ENCODE measurements at regions not wholly inside any gene's neighbourhood (a gene's known extent, or its start where the extent isn't known, plus 50 kb on each side); places are given as distances from the start of the nearest gene placed in this dataset.

- Histone ChIP-seq H3K79me1 (ENCODE audit: low read length) (no peaks in the 10 kb centered on the region), H3K4me3 (ENCODE audit: low read length) (no peak overlapping the region), H3K4me2 (ENCODE audit: low read length) (no peak overlapping the region), H3K4ac (ENCODE audit: low read depth, low read length) (no peak overlapping the region), H3K27ac (ENCODE audit: low read depth, low read length) (no peak overlapping the region), H2AK5ac (ENCODE audit: low read length) (no peak overlapping the region), H3K18ac (ENCODE audit: low read length) (no peak overlapping the region), H2BK120ac (ENCODE audit: low read depth, low read length) (no peak overlapping the region), H3K56ac (ENCODE audit: low read length) (no peak overlapping the region), H4K5ac (ENCODE audit: low read length) (no peak overlapping the region), H3K23ac (ENCODE audit: low read length) (no peak overlapping the region), H2BK15ac (replicated peaks; ENCODE audit: low read depth) (no peak overlapping the region), H4K8ac (ENCODE audit: low read depth, low read length) (no peak overlapping the region), H3K4me1 (ENCODE audit: control insufficient read depth, low read depth, low read length) (no peaks in the 10 kb centered on the region), H3K9ac (ENCODE audit: low read length) (no peak overlapping the region), H3K79me2 (ENCODE audit: control insufficient read depth, insufficient read depth, low read length) (no peaks in the 10 kb centered on the region), H3K27me3 (ENCODE audit: insufficient read depth, low read length, poor library complexity) (no peaks in the 10 kb centered on the region), H2BK5ac (ENCODE audit: low read length) (no peak overlapping the region), H3K36me3 (ENCODE audit: control insufficient read depth, insufficient read depth, low read length) (no peaks in the 10 kb centered on the region)
- peak; percentile 54 for DNase-seq
- no CpG with 5 or more reads among the region's 5 CpGs for WGBS (ENCODE audit: extremely low coverage, insufficient coverage, low lambda C conversion rate)
These were observed 78.1 kb downstream of the MRPL46 start for GRCh38 chr15:88389120-88389519.

GRCh38 chr15:88388686-88389085 is 78.5 kb downstream of the MRPL46 start:
- no peak overlapping the region for H4K8ac ChIP-seq (ENCODE audit: low read depth, low read length)
- no peak overlapping the region for H2AK5ac ChIP-seq (ENCODE audit: low read length)
- H3K4ac ChIP-seq (ENCODE audit: low read depth, low read length): no peak overlapping the region
- no peak overlapping the region for H2BK15ac ChIP-seq (replicated peaks; ENCODE audit: low read depth)
- no peak overlapping the region for H3K4me2 ChIP-seq (ENCODE audit: low read length)
- H2BK5ac ChIP-seq (ENCODE audit: low read length): no peak overlapping the region
- H4K5ac ChIP-seq (ENCODE audit: low read length): no peak overlapping the region
- DNase-seq: peak; percentile 78
- no peak overlapping the region for H3K9ac ChIP-seq (ENCODE audit: low read length)
- WGBS (ENCODE audit: extremely low coverage, insufficient coverage, low lambda C conversion rate): no CpG with 5 or more reads among the region's 3 CpGs
- no peaks in the 10 kb centered on the region for H3K36me3 ChIP-seq (ENCODE audit: control insufficient read depth, insufficient read depth, low read length)
- H3K4me3 ChIP-seq (ENCODE audit: low read length): no peak overlapping the region
- H3K56ac ChIP-seq (ENCODE audit: low read length): no peak overlapping the region
- H2BK120ac ChIP-seq (ENCODE audit: low read depth, low read length): no peak overlapping the region
- H3K79me2 ChIP-seq (ENCODE audit: control insufficient read depth, insufficient read depth, low read length): no peaks in the 10 kb centered on the region
- H3K4me1 ChIP-seq (ENCODE audit: control insufficient read depth, low read depth, low read length): no peaks in the 10 kb centered on the region
- no peak overlapping the region for H3K23ac ChIP-seq (ENCODE audit: low read length)
- no peaks in the 10 kb centered on the region for H3K27me3 ChIP-seq (ENCODE audit: insufficient read depth, low read length, poor library complexity)
- H3K27ac ChIP-seq (ENCODE audit: low read depth, low read length): no peak overlapping the region
- no peak overlapping the region for H3K18ac ChIP-seq (ENCODE audit: low read length)
- H3K79me1 ChIP-seq (ENCODE audit: low read length): no peaks in the 10 kb centered on the region

- Histone ChIP-seq H3K4ac (ENCODE audit: low read depth, low read length) (no peak overlapping the region), H3K18ac (ENCODE audit: low read length) (no peak overlapping the region), H2BK120ac (ENCODE audit: low read depth, low read length) (no peak overlapping the region), H3K27ac (ENCODE audit: low read depth, low read length) (no peak overlapping the region), H3K4me1 (ENCODE audit: control insufficient read depth, low read depth, low read length) (no peaks in the 10 kb centered on the region), H4K5ac (ENCODE audit: low read length) (no peak overlapping the region), H2BK15ac (replicated peaks; ENCODE audit: low read depth) (no peak overlapping the region), H3K56ac (ENCODE audit: low read length) (no peak overlapping the region), H3K27me3 (ENCODE audit: insufficient read depth, low read length, poor library complexity) (no peaks in the 10 kb centered on the region), H3K23ac (ENCODE audit: low read length) (no peak overlapping the region), H2AK5ac (ENCODE audit: low read length) (no peak overlapping the region), H2BK5ac (ENCODE audit: low read length) (no peak overlapping the region), H3K79me2 (ENCODE audit: control insufficient read depth, insufficient read depth, low read length) (no peaks in the 10 kb centered on the region), H3K4me2 (ENCODE audit: low read length) (no peak overlapping the region), H3K36me3 (ENCODE audit: control insufficient read depth, insufficient read depth, low read length) (no peaks in the 10 kb centered on the region), H3K79me1 (ENCODE audit: low read length) (no peaks in the 10 kb centered on the region), H3K9ac (ENCODE audit: low read length) (no peak overlapping the region), H3K4me3 (ENCODE audit: low read length) (no peak overlapping the region), H4K8ac (ENCODE audit: low read depth, low read length) (no peak overlapping the region)
- no CpG with 5 or more reads among the region's 2 CpGs for WGBS (ENCODE audit: extremely low coverage, insufficient coverage, low lambda C conversion rate)
- DNase-seq: no peak
These were observed 82.0 kb downstream of the MRPL46 start for GRCh38 chr15:88385078-88385700.

- no peak overlapping the region for H3K4ac ChIP-seq (ENCODE audit: low read depth, low read length)
- no peak overlapping the region for H2BK5ac ChIP-seq (ENCODE audit: low read length)
- no peak overlapping the region for H2BK120ac ChIP-seq (ENCODE audit: low read depth, low read length)
- H3K27ac ChIP-seq (ENCODE audit: low read depth, low read length): no peak overlapping the region
- H3K18ac ChIP-seq (ENCODE audit: low read length): no peak overlapping the region
- no peaks in the 10 kb centered on the region for H3K79me2 ChIP-seq (ENCODE audit: control insufficient read depth, insufficient read depth, low read length)
- no peak overlapping the region for H4K8ac ChIP-seq (ENCODE audit: low read depth, low read length)
- DNase-seq: no peak
- H3K4me2 ChIP-seq (ENCODE audit: low read length): no peak overlapping the region
- no peaks in the 10 kb centered on the region for H3K36me3 ChIP-seq (ENCODE audit: control insufficient read depth, insufficient read depth, low read length)
- no peak overlapping the region for H4K5ac ChIP-seq (ENCODE audit: low read length)
- H2BK15ac ChIP-seq (replicated peaks; ENCODE audit: low read depth): no peak overlapping the region
- H3K27me3 ChIP-seq (ENCODE audit: insufficient read depth, low read length, poor library complexity): no peaks in the 10 kb centered on the region
- H3K4me3 ChIP-seq (ENCODE audit: low read length): no peak overlapping the region
- no peaks in the 10 kb centered on the region for H3K79me1 ChIP-seq (ENCODE audit: low read length)
- H2AK5ac ChIP-seq (ENCODE audit: low read length): no peak overlapping the region
- no peak overlapping the region for H3K9ac ChIP-seq (ENCODE audit: low read length)
- no peak overlapping the region for H3K23ac ChIP-seq (ENCODE audit: low read length)
- no CpG with 5 or more reads among the region's 1 CpG for WGBS (ENCODE audit: extremely low coverage, insufficient coverage, low lambda C conversion rate)
- H3K56ac ChIP-seq (ENCODE audit: low read length): no peak overlapping the region
- H3K4me1 ChIP-seq (ENCODE audit: control insufficient read depth, low read depth, low read length): no peaks in the 10 kb centered on the region
These were observed 83.8 kb downstream of the MRPL46 start for GRCh38 chr15:88383354-88383753.

GRCh38 chr15:88382482-88382983 is 84.7 kb downstream of the MRPL46 start:
- no peaks in the 10 kb centered on the region for H3K79me1 ChIP-seq (ENCODE audit: low read length)
- H3K4me1 ChIP-seq (ENCODE audit: control insufficient read depth, low read depth, low read length): no peaks in the 10 kb centered on the region
- H3K23ac ChIP-seq (ENCODE audit: low read length): no peak overlapping the region
- no peak overlapping the region for H2BK5ac ChIP-seq (ENCODE audit: low read length)
- H3K56ac ChIP-seq (ENCODE audit: low read length): no peak overlapping the region
- DNase-seq: no peak
- no peaks in the 10 kb centered on the region for H3K79me2 ChIP-seq (ENCODE audit: control insufficient read depth, insufficient read depth, low read length)
- no CpG with 5 or more reads among the region's 5 CpGs for WGBS (ENCODE audit: extremely low coverage, insufficient coverage, low lambda C conversion rate)
- no peak overlapping the region for H4K5ac ChIP-seq (ENCODE audit: low read length)
- H3K27ac ChIP-seq (ENCODE audit: low read depth, low read length): no peak overlapping the region
- no peak overlapping the region for H3K18ac ChIP-seq (ENCODE audit: low read length)
- H2BK120ac ChIP-seq (ENCODE audit: low read depth, low read length): no peak overlapping the region
- H2AK5ac ChIP-seq (ENCODE audit: low read length): no peak overlapping the region
- H2BK15ac ChIP-seq (replicated peaks; ENCODE audit: low read depth): no peak overlapping the region
- no peak overlapping the region for H3K4me3 ChIP-seq (ENCODE audit: low read length)
- no peaks in the 10 kb centered on the region for H3K36me3 ChIP-seq (ENCODE audit: control insufficient read depth, insufficient read depth, low read length)
- no peak overlapping the region for H3K4ac ChIP-seq (ENCODE audit: low read depth, low read length)
- no peak overlapping the region for H3K9ac ChIP-seq (ENCODE audit: low read length)
- H4K8ac ChIP-seq (ENCODE audit: low read depth, low read length): no peak overlapping the region
- no peak overlapping the region for H3K4me2 ChIP-seq (ENCODE audit: low read length)
- H3K27me3 ChIP-seq (ENCODE audit: insufficient read depth, low read length, poor library complexity): no peaks in the 10 kb centered on the region

- H2BK15ac ChIP-seq (replicated peaks; ENCODE audit: low read depth): no peak overlapping the region
- no peak overlapping the region for H3K56ac ChIP-seq (ENCODE audit: low read length)
- H2BK5ac ChIP-seq (ENCODE audit: low read length): no peak overlapping the region
- WGBS (ENCODE audit: extremely low coverage, insufficient coverage, low lambda C conversion rate): no CpG with 5 or more reads among the region's 3 CpGs
- no peak overlapping the region for H4K5ac ChIP-seq (ENCODE audit: low read length)
- H3K4me3 ChIP-seq (ENCODE audit: low read length): no peak overlapping the region
- H3K79me1 ChIP-seq (ENCODE audit: low read length): no peaks in the 10 kb centered on the region
- no peak overlapping the region for H3K23ac ChIP-seq (ENCODE audit: low read length)
- no peak overlapping the region for H3K4ac ChIP-seq (ENCODE audit: low read depth, low read length)
- H3K4me2 ChIP-seq (ENCODE audit: low read length): no peak overlapping the region
- no peaks in the 10 kb centered on the region for H3K36me3 ChIP-seq (ENCODE audit: control insufficient read depth, insufficient read depth, low read length)
- no peak overlapping the region for H3K18ac ChIP-seq (ENCODE audit: low read length)
- no peak overlapping the region for H3K27ac ChIP-seq (ENCODE audit: low read depth, low read length)
- H2BK120ac ChIP-seq (ENCODE audit: low read depth, low read length): no peak overlapping the region
- no peaks in the 10 kb centered on the region for H3K27me3 ChIP-seq (ENCODE audit: insufficient read depth, low read length, poor library complexity)
- H3K9ac ChIP-seq (ENCODE audit: low read length): no peak overlapping the region
- no peaks in the 10 kb centered on the region for H3K79me2 ChIP-seq (ENCODE audit: control insufficient read depth, insufficient read depth, low read length)
- no peak overlapping the region for H4K8ac ChIP-seq (ENCODE audit: low read depth, low read length)
- DNase-seq: no peak
- H2AK5ac ChIP-seq (ENCODE audit: low read length): no peak overlapping the region
- H3K4me1 ChIP-seq (ENCODE audit: control insufficient read depth, low read depth, low read length): peaks cover 2% of the 10 kb centered on the region
These were observed 89.0 kb downstream of the MRPL46 start for GRCh38 chr15:88378188-88378637.
